Body of pancreas (tissue), 4 donors: ENCODE measurements at regions not wholly inside any gene's neighbourhood (a gene's known extent, or its start where the extent isn't known, plus 50 kb on each side); places are given as distances from the start of the nearest gene placed in this dataset.
"Not testable (repeated sequence)": the region's sequence is repeated elsewhere in the genome, so short reads cannot be mapped to it uniquely, and the experiment has no call there.

Experiments
- POLR2A ChIP-seq, 3 donors: fragments of 450-650 bp; IDR thresholded peaks; one replicate each; pipeline ENCODE4 v1.6.1; 2016; ENCODE audit warnings: antibody characterized with exemption in 3 of 3, mild to moderate bottlenecking in 2 of 3
- TF ChIP-seq, protein P1 (sequence below), 7 experiments: fragments of 450-650 bp in 4 of 7; fragments of 200-600 bp in 3 of 7; sonication (generic) in 3 of 7; IDR thresholded peaks; one replicate each; pipeline ENCODE4 v1.5.1; 2016 to 2019; ENCODE audit warnings: antibody characterized with exemption in 7 of 7

- TF ChIP-seq POLR2A (IDR thresholded peaks at IDR 0.05): not testable (repeated sequence)
- TF ChIP-seq, protein P1, sequence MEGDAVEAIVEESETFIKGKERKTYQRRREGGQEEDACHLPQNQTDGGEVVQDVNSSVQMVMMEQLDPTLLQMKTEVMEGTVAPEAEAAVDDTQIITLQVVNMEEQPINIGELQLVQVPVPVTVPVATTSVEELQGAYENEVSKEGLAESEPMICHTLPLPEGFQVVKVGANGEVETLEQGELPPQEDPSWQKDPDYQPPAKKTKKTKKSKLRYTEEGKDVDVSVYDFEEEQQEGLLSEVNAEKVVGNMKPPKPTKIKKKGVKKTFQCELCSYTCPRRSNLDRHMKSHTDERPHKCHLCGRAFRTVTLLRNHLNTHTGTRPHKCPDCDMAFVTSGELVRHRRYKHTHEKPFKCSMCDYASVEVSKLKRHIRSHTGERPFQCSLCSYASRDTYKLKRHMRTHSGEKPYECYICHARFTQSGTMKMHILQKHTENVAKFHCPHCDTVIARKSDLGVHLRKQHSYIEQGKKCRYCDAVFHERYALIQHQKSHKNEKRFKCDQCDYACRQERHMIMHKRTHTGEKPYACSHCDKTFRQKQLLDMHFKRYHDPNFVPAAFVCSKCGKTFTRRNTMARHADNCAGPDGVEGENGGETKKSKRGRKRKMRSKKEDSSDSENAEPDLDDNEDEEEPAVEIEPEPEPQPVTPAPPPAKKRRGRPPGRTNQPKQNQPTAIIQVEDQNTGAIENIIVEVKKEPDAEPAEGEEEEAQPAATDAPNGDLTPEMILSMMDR (IDR thresholded peaks at IDR 0.05): not testable (repeated sequence)
Measured at GRCh38 chr10:87609563-87609962, 50.1 kb upstream of the PAPSS2 start.
